A673 (cell line): ENCODE measurements at regions not wholly inside any gene's neighbourhood (a gene's known extent, or its start where the extent isn't known, plus 50 kb on each side); places are given as distances from the start of the nearest gene placed in this dataset.

Experiments
- BruUV-seq: library from RNA; stranded (reverse); fragments of 400-500 nt; replicated peaks from 2 replicates; lab custom pipeline; 2021; lab: Mats Ljungman, UMichigan
- CTCF ChIA-PET: fragments of 300-600 bp; sonication (Branson Sonifier 250); formaldehyde crosslinking; loops from one replicate; lab custom pipeline; 2022; ENCODE audit warnings: antibody characterized with exemption; lab: Charles Lee
- POLR2A ChIA-PET: fragments of 300-600 bp; sonication (Branson Sonifier 250); formaldehyde crosslinking; loops from one replicate; lab custom pipeline; 2022; ENCODE audit warnings: antibody characterized with exemption; ENCODE audit not compliant: low non-redundant PET; lab: Charles Lee
- DNase-seq: peaks from one replicate; pipeline ENCODE4 v3.0.0-alpha.2; 2015; ENCODE audit warnings: low spot score
- H3K27ac ChIP-seq: fragments of 200-600 bp; sonication (generic); 2 replicates; pipeline ENCODE4 v1.5.1; 2016; ENCODE audit warnings: mixed run types, low read depth, mild to moderate bottlenecking, mixed read lengths, antibody characterized with exemption, low read length; ENCODE audit not compliant: poor library complexity, severe bottlenecking
- H3K27me3 ChIP-seq: fragments of 200-600 bp; sonication (generic); replicated peaks from 2 replicates; pipeline ENCODE4 v1.6.1; 2017; ENCODE audit warnings: mixed run types, low read depth, mild to moderate bottlenecking, mixed read lengths, antibody characterized with exemption, low read length; ENCODE audit not compliant: insufficient read depth, poor library complexity
- H3K36me3 ChIP-seq: fragments of 200-600 bp; sonication (generic); 2 replicates; pipeline ENCODE4 v1.6.1; 2016; ENCODE audit warnings: mixed run types, mild to moderate bottlenecking, mixed read lengths, antibody characterized with exemption, low read length; ENCODE audit not compliant: insufficient read depth, poor library complexity, severe bottlenecking
- H3K4me1 ChIP-seq: fragments of 200-600 bp; sonication (generic); 2 replicates; pipeline ENCODE4 v1.6.1; 2017; ENCODE audit warnings: mixed run types, mild to moderate bottlenecking, mixed read lengths, antibody characterized with exemption, low read length; ENCODE audit not compliant: insufficient read depth, poor library complexity, severe bottlenecking
- H3K4me3 ChIP-seq: fragments of 200-600 bp; sonication (generic); 2 replicates; pipeline ENCODE4 v1.5.1; 2016; ENCODE audit warnings: low read depth, mixed run types, mild to moderate bottlenecking, mixed read lengths, low read length; ENCODE audit not compliant: poor library complexity, severe bottlenecking
- H3K9me3 ChIP-seq: fragments of 200-600 bp; sonication (generic); 2 replicates; pipeline ENCODE4 v1.6.1; 2016; ENCODE audit warnings: mixed run types, low read depth, mild to moderate bottlenecking, mixed read lengths, antibody characterized with exemption, low read length; ENCODE audit not compliant: poor library complexity, severe bottlenecking
- CTCF ChIP-seq: fragments of 300-800, 200-600 bp; sonication (generic); conservative IDR thresholded peaks from 2 replicates; pipeline ENCODE4 v1.5.1; 2017; ENCODE audit warnings: low read depth, mild to moderate bottlenecking, antibody characterized with exemption, low read length, moderate library complexity, mixed read lengths
- EZH2 ChIP-seq: fragments of 200-600 bp; sonication (generic); IDR thresholded peaks from 2 replicates; pipeline ENCODE4 v1.6.1; 2017; ENCODE audit warnings: borderline replicate concordance, low read depth, mild to moderate bottlenecking, mixed read lengths, antibody characterized with exemption, low read length; ENCODE audit not compliant: poor library complexity, severe bottlenecking
- intact Hi-C: fragments of 100-400 bp; cut with micrococcal nuclease; formaldehyde crosslinking; loops from one replicate; pipeline ENCODE4 v1.10.0; 2022; ENCODE audit not compliant: unreplicated experiment

- H3K36me3 ChIP-seq: no peaks in the 10 kb centered on the region
- intact Hi-C loops: no loop called here
- POLR2A ChIA-PET: interaction anchor here (0.6 kb wide), 1 partner anchor 1963 kb away, joined by 7 read pairs; no protein-coding TSS in a partner anchor
- BruUV-seq: no TSS peak
- DNase-seq: no peak
- H3K4me3 ChIP-seq: no peak overlapping the region
- H3K9me3 ChIP-seq: no peaks in the 10 kb centered on the region
- TF ChIP-seq EZH2 (no peak), CTCF (no peak)
- H3K27ac ChIP-seq: no peak overlapping the region
- H3K4me1 ChIP-seq: no peaks in the 10 kb centered on the region
- H3K27me3 ChIP-seq: no peaks in the 10 kb centered on the region
- CTCF ChIA-PET: no interaction called here
Measured at GRCh38 chr5:36786448-36787012, 90.0 kb upstream of the NIPBL start.

- Histone ChIP-seq H3K27ac (no peak overlapping the region), H3K9me3 (no peaks in the 10 kb centered on the region), H3K27me3 (no peaks in the 10 kb centered on the region), H3K4me3 (no peak overlapping the region), H3K4me1 (no peaks in the 10 kb centered on the region), H3K36me3 (no peaks in the 10 kb centered on the region)
- CTCF ChIA-PET: interaction anchor here (0.7 kb wide), 1 partner anchor 626 kb away, joined by 5 read pairs; no protein-coding TSS in a partner anchor
- POLR2A ChIA-PET: interaction anchor here (0.6 kb wide), 1 partner anchor 1964 kb away, joined by 7 read pairs; no protein-coding TSS in a partner anchor
- intact Hi-C loops: no loop called here
- DNase-seq: no peak
- TF ChIP-seq CTCF (no peak), EZH2 (no peak)
- no TSS peak for BruUV-seq
Measured at GRCh38 chr5:36787365-36788093, 89.0 kb upstream of the NIPBL start.

- H3K4me3 ChIP-seq: no peak overlapping the region
- no peak for DNase-seq
- POLR2A ChIA-PET: no interaction called here
- no peak overlapping the region for H3K27ac ChIP-seq
- H3K36me3 ChIP-seq: no peaks in the 10 kb centered on the region
- CTCF ChIA-PET: no interaction called here
- no peaks in the 10 kb centered on the region for H3K27me3 ChIP-seq
- TF ChIP-seq CTCF (no peak), EZH2 (no peak)
- intact Hi-C loops: no loop called here
- BruUV-seq: no TSS peak
- no peaks in the 10 kb centered on the region for H3K9me3 ChIP-seq
- H3K4me1 ChIP-seq: no peaks in the 10 kb centered on the region
Measured at GRCh38 chr5:36790847-36791246, 85.7 kb upstream of the NIPBL start.
